GM18498 (cell line): ENCODE measurements at regions not wholly inside any gene's neighbourhood (a gene's known extent, or its start where the extent isn't known, plus 50 kb on each side); places are given as distances from the start of the nearest gene placed in this dataset.
"Not testable (repeated sequence)": the region's sequence is repeated elsewhere in the genome, so short reads cannot be mapped to it uniquely, and the experiment has no call there.

ENCODE experiments used
- ATAC-seq: cut with Tn5 transposase; IDR thresholded peaks from one replicate; pipeline ENCODE4 v1.9.1; 2021; ENCODE audit warnings: mild to moderate bottlenecking, moderate library complexity; ENCODE audit not compliant: unreplicated experiment

GRCh38 chr5:92758552-92758951, 822.5 kb downstream of the NR2F1-AS1 start:
- no peak for ATAC-seq

DNA sequence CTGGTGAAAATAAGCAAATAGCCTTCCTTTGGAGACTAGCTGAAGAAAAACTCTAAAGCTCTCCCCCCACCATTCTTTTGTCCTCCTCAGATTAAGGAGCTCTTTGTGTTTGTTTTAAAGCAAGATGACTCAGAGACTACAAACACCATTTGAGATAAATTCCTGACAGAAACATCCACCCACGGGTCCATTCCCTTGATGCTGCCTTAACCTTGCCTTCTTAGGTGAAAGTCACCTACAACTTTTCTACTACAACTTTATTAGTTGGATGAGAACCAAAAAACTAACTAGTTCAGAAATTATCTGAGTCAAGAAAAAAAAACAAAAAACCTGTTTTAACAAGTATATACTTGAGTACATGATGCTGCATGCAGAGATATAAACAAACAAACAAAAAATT, 831.1 kb downstream of the NR2F1-AS1 start:
- ATAC-seq = no peak

DNA sequence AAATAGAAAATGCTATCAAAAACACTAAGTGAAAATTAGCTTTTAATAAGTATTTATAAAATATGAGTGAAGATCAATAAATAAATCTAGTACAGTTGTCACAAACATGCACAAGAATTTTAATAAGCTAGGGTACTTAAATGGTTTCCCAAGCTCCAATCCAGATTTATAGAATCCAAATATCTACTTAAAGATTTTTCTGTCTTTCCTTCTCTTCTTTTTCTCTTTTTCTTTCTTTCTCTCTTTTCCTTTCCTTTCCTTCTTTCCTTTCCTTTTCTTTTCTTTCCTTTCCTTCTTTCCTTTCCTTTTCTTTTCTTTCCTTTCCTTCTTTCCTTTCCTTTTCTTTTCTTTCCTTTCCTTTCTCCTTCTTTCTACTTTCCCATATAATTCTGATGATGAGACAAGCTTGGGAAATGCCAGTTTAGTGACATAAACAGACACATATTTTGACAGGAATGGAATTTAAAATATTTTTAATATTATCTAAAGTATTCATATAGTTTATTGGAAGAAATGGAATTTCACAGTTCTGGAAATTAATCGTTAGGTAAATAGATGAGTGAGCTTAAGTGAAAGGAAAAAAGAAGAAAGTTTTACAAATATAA, 832.8 kb downstream of the NR2F1-AS1 start:
- no peak for ATAC-seq

DNA sequence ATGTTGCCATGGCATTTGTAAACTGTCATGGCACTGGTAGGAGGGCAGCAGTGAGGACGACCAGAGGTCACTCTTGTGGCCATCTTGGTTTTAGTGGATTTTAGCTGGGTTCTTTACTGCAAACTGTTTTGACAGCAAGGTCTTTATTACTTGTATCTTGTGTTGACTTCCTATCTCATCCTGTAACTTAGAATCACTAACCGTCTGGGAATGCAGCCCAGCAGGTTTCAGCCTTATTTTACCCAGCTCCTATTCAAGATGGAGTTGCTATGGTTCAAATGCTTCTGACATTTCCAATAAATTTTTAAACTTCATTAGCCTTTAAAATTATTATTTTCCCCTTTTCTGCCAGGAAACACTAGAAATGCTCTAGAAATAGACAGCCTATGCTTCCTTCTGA, 839.1 kb downstream of the NR2F1-AS1 start:
- no peak for ATAC-seq

DNA sequence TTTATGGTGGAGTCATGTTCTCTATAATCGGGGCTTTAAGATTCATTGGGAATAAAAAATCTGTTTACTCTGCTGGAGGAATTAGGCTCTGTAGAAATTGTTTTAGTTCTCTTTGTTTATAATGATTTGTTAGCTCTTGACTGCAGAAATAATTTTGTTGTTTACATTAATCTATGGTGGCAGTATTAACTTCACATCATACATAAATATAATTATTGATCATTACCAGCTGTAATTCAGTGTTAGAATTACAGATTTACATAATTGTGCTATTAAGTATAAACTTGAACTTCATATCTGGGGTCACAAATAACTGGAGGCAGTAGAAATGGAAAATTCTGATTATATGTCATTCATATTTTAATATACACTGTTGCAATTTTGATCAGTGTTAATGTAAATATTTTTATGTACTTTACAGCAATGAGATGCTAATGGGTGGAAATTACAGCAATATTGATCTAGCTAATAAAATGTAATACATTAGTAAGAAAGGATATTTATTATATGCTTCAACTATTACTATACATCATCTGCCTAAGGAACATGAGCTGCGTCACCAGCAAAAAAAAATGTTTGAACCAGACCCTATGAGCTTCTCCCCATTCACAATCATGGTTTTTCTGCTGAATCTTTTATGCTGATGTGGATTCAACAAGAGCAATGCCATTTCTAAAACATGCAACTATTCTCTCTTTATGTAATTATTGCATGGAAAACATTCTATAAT, 846.6 kb downstream of the NR2F1-AS1 start:
- no peak for ATAC-seq

- ATAC-seq = no peak
These were observed 850.5 kb downstream of the NR2F1-AS1 start for GRCh38 chr5:92730486-92730885.

DNA sequence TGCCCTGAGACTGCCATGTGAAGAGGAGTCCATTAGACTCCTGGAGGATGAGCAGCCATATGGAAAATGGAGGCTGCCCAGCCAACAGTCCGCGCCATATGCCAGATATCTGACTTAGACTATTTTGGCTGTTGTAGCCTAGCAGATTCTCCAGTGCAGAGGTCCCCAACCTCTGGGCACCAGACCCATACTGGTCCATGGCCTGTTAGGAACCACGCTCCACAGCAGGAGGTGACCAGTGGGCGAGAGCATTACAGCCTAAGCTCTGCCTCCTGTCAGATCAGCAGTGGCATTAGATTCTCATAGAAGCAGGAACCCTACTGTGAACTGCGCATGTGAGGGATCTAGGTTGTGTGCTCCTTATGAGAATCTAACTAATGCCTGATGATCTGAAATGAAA, 851.9 kb downstream of the NR2F1-AS1 start:
- ATAC-seq = no peak

GRCh38 chr5:92715946-92716520, 865.0 kb downstream of the NR2F1-AS1 start:
- ATAC-seq = no peak

DNA sequence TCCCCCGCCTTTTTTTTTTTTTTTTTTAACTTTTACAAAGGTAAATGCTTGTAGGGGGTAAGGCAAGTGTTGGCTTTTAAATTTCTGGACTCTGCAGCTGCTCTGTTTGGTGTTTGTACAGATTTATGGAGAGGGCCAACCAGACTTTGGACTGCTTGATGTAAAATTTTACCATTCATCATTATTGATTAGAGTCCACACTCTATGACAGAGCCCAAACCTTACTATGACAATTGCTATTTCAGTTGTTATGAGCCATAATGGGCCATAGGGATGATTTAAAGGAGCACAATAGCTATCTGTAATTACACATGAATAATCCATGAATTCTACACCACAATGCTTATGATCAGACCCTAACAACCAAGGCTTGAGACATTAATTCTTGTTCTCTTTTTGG, 867.2 kb downstream of the NR2F1-AS1 start:
- no peak for ATAC-seq

- no peak for ATAC-seq
These were observed 867.7 kb downstream of the NR2F1-AS1 start for GRCh38 chr5:92713335-92713743.

DNA sequence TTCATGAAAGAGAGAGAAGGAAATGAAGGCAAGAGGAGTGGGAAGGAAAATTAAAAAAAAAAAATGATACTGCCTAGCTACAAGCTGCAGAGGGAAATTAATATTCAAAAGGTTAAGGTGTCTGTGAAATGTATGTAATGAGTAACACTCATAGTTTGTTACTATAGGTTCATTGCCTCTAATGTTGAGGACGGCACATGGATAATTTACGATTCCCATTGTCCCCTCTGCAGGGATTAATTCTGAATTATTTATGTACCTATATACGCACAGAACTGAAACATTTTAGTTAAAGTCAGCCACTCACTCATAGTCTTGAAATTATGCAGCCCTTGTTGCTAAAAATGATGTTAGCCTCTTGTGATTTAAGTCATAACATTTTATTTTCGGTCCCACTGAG, 869.1 kb downstream of the NR2F1-AS1 start:
- no peak for ATAC-seq

DNA sequence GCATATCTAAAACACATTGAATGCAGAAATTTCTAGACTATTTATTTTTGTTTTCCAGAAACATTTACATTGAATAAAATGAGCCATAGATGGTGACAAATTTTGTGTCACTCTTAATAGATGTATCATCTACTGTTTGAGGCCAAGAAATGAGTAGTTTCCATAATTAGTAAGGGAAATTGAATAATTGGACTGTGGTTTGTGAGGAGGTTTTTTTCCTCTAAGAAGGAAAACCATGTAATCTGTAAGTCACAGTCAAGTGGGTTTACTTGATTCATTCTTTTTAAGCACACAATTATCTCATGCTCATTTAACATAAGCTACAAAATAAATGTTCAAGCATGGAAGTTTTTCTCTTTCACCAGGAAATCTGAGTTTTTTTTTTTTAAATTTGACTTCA, 876.4 kb downstream of the NR2F1-AS1 start:
- no peak for ATAC-seq

- ATAC-seq = no peak
These were observed 877.0 kb downstream of the NR2F1-AS1 start for GRCh38 chr5:92703976-92704375.

- no peak for ATAC-seq
These were observed 885.7 kb downstream of the NR2F1-AS1 start for GRCh38 chr5:92695123-92696003.

DNA sequence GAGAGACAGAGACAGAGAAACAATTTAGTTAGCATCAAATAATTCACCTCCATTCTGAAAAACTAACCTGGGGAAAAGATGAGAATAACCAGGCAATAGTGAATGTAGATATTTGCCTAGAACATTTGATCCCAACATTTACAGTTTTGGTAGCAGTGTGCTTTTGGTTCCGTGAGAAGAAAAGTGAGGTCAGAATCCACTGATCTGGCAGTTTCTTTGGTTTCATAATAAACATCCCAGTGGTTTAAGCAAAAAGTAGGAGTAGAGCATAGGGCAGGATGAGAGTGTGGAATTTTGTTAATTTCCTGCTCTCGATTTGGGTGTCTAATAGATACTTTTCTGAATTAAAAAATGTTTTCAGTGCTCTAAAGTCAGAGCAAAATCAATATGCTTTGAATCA, 887.0 kb downstream of the NR2F1-AS1 start:
- no peak for ATAC-seq

DNA sequence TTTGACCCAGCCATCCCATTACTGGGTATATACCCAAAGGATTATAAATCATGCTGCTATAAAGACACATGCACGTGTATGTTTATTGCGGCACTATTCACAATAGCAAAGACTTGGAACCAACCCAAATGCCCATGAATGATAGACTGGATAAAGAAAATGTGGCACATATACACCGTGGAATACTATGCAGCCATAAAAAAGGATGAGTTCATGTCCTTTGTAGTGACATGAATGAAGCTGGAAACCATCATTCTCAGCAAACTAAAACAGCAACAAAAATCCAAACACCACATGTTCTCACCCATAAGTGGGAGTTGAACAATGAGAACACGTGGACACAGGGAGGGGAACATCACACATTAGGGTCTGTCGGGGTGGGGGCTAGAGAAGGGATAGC, 889.1 kb downstream of the NR2F1-AS1 start:
- ATAC-seq = not testable (repeated sequence)

GRCh38 chr5:92687821-92688722, 892.9 kb downstream of the NR2F1-AS1 start:
- ATAC-seq = no peak

DNA sequence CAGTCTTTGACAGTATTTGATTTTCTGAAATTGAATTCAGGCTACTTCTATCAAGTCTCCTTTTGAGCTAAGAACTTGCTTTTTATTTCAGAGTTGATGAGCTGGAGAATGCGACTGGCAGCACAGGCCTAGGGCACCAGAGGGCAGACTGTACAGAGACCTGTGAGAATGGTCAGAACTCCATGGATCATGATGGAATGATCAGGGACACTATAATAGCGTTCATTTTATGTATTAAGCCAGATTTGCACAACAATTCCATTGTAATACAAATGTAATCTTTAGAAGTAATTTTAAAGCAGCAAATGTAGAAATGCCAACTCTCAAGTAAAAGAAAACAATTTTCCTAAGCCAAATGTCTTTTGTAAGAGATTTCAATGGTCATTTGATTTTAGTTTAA, 902.4 kb downstream of the NR2F1-AS1 start:
- no peak for ATAC-seq

DNA sequence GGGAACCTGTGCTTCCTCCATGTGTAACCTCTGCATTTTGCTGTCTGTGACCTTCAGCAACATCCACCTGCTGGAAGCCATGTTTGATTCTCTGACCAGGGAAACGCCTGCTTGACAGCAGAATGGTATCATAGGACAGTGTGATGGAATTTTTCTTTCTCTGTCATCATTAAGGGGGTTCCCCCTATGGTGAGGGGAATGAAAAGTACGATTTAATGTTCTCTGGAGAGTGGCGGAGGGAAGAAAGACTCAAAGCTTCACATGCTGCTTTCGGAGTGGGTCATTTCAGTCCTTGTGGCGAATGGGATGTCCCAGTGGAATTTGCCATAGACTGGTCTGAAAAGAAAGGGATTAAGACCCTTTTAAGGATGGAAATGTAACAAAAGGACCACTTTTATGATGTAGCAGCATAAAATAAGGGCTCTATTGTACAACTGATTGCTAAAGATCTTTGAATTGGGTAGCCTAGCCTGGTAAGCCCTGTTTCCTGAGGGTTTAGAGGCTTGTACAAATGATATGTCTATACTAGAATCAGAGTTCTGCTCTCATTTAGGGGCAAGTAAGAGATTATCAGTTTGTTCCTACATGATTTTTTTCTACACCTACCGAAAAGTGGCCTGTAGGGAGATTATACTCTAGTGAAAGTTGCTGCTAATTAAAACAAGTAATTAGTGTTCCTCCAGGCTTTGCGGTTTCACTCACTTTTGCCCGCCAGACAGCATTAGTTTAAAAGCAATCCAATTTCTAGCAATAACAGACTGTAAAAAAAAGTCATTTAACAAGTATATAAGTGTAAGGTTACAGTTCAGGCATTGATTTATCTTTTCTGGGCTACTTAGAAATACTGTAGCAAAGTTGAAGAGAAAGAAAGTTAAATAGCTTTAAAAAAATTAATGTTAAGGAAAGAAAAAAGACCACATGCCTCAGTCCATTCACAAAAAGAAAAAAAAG, 904.5 kb downstream of the NR2F1-AS1 start:
- ATAC-seq = no peak
